GM12875 (cell line): ENCODE measurements at regions not wholly inside any gene's neighbourhood (a gene's known extent, or its start where the extent isn't known, plus 50 kb on each side); places are given as distances from the start of the nearest gene placed in this dataset.

ENCODE experiments used
- H3K4me3 ChIP-seq: one replicate; pipeline ENCODE4 v1.5.1; 2011; ENCODE audit warnings: low read depth, low read length, control low read depth
- CTCF ChIP-seq: IDR thresholded peaks from 2 replicates; pipeline ENCODE4 v1.5.1; 2011; ENCODE audit warnings: low read depth, mild to moderate bottlenecking, control low read depth, inconsistent platforms, low read length, moderate library complexity, borderline replicate concordance; ENCODE audit not compliant: insufficient read depth

GRCh38 chr14:89609500-89610100 is 192.6 kb upstream of the FOXN3 start:
- no peak overlapping the region for H3K4me3 ChIP-seq
- no peak for TF ChIP-seq CTCF

- TF ChIP-seq CTCF, result no peak
- H3K4me3 ChIP-seq, result no peak overlapping the region
Observed at GRCh38 chr14:89607453-89607852, 190.4 kb upstream of the FOXN3 start.

- H3K4me3 ChIP-seq, result no peak overlapping the region
- TF ChIP-seq CTCF, result no peak
Observed at GRCh38 chr14:89603938-89604480, 187.0 kb upstream of the FOXN3 start.

- H3K4me3 ChIP-seq, result no peak overlapping the region
- TF ChIP-seq CTCF, result no peak
Observed at GRCh38 chr14:89600950-89601826, 184.2 kb upstream of the FOXN3 start.

GRCh38 chr14:89600029-89600428 is 183.0 kb upstream of the FOXN3 start:
- no peak overlapping the region for H3K4me3 ChIP-seq
- TF ChIP-seq CTCF, result no peak

- no peak for TF ChIP-seq CTCF
Observed at GRCh38 chr14:89598548-89599186, 181.6 kb upstream of the FOXN3 start.

GRCh38 chr14:89592961-89593360 is 175.9 kb upstream of the FOXN3 start:
- no peak overlapping the region for H3K4me3 ChIP-seq
- TF ChIP-seq CTCF, result no peak

More at GRCh38 chr14:89598548-89599186, 181.6 kb upstream of the FOXN3 start:
- H3K4me3 ChIP-seq, result no peak overlapping the region
